Activated CD8-positive, alpha-beta T cell treated with anti-CD3 and anti-CD28 coated beads, Interleukin-2, amount 10 ng/mL, durations not matched to agents 7 days and 5 days (primary cell): ENCODE measurements at regions not wholly inside any gene's neighbourhood (a gene's known extent, or its start where the extent isn't known, plus 50 kb on each side); places are given as distances from the start of the nearest gene placed in this dataset.

ENCODE experiments used
- ATAC-seq: fragments of 150-1000 bp; cut with Tn5 transposase; one replicate; pipeline ENCODE4 v1.10.0; 2021; ENCODE audit warnings: moderate library complexity
- CTCF ChIA-PET: fragments of 350-600 bp; sonication (Branson Sonifier 250); formaldehyde crosslinking; loops from one replicate; lab custom pipeline; 2021; ENCODE audit warnings: antibody characterized with exemption; lab: Charles Lee
- POLR2A ChIA-PET: fragments of 350-600 bp; sonication (Branson Sonifier 250); formaldehyde crosslinking; loops from one replicate; lab custom pipeline; 2021; ENCODE audit warnings: antibody characterized with exemption; lab: Charles Lee
- DNase-seq: peaks from one replicate; pipeline ENCODE4 v3.0.0-alpha.2; 2020
- H3K27ac Mint-ChIP-seq: one replicate; pipeline ENCODE4 v1.8.0; 2021; ENCODE audit warnings: mild to moderate bottlenecking, mixed read lengths
- H3K27me3 Mint-ChIP-seq: one replicate; pipeline ENCODE4 v1.8.0; 2021; ENCODE audit warnings: low read depth, mixed read lengths
- H3K36me3 Mint-ChIP-seq: one replicate; pipeline ENCODE4 v1.8.0; 2021; ENCODE audit warnings: low read depth, mixed read lengths
- H3K4me1 Mint-ChIP-seq: one replicate; pipeline ENCODE4 v1.8.0; 2021; ENCODE audit warnings: low read depth, mixed read lengths
- H3K4me3 Mint-ChIP-seq: one replicate; pipeline ENCODE4 v1.8.0; 2021; ENCODE audit warnings: mild to moderate bottlenecking, mixed read lengths
- H3K9me3 Mint-ChIP-seq: one replicate; pipeline ENCODE4 v1.8.0; 2022; ENCODE audit warnings: mixed read lengths; ENCODE audit not compliant: insufficient read depth

GRCh38 chr18:54503131-54503894, 87.7 kb upstream of the DYNAP start:
- no peak for DNase-seq
- Mint-ChIP-seq H3K4me3 (no peak overlapping the region), H3K9me3 (no peaks in the 10 kb centered on the region), H3K27ac (no peak overlapping the region), H3K4me1 (no peaks in the 10 kb centered on the region), H3K27me3 (no peaks in the 10 kb centered on the region), H3K36me3 (no peaks in the 10 kb centered on the region)
- no peak for ATAC-seq
- ChIA-PET POLR2A (no interaction called here), CTCF (no interaction called here)

DNA sequence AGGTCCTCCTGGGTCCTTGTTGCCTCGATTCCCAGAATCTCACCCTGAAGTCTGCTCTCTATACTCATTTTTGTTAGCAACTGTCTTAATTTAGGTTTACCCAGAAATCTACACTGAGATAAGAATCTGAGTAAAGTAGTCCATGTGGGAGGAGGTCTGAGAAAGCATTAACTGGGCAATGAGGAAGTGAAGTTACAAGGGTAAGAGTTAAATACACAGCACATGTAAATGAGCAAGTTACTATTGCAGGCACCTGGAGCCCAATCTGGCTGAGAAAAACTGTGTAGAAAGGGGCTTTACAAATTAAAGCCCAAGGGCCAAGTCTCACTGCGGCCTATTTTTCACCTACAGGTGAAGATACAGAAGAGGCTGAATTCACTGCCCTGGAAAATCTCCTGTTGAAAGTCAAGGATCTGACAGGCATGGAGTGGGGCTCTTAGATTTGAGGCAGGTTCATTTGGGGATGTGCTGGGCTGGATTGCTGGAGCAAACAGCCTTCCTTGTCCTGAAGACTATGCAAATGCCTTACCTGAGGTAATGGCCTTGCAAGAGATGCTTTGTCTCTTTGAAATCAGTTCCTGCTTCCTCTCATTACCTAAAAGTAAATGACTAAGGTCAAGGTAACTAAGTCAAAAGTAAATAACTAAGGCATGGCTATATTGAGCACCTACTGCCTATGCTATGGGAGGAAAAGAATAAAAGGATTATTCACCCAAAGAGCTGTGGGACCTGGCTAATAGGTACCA, 84.4 kb upstream of the DYNAP start:
- H3K27me3 Mint-ChIP-seq, result peaks cover 3% of the 10 kb centered on the region
- H3K9me3 Mint-ChIP-seq, result no peaks in the 10 kb centered on the region
- H3K27ac Mint-ChIP-seq, result no peak overlapping the region
- no peak for DNase-seq
- ChIA-PET POLR2A (no interaction called here), CTCF (no interaction called here)
- no peak overlapping the region for H3K4me3 Mint-ChIP-seq
- no peaks in the 10 kb centered on the region for H3K4me1 Mint-ChIP-seq
- no peaks in the 10 kb centered on the region for H3K36me3 Mint-ChIP-seq
- ATAC-seq, result no peak

DNA sequence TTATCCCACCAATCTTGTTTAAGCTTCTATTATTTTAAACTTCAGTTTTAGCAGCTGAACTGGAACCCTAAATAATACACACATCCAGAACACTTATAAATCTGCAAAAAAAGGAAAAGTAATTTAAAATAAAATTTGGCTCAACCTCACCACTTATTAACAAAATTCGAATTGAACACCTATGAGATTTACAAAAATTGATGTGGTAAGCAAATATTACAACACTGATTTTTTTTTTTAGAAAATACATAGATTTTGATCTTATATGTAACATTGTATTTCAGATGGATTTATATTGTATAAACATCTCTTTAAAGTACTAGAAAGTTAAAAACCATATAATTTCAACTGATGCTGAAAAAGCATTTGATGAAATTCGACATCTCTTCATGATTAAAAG, 81.3 kb upstream of the DYNAP start:
- ChIA-PET CTCF (no interaction called here), POLR2A (no interaction called here)
- ATAC-seq (no peak), DNase-seq (no peak)
- Mint-ChIP-seq H3K4me3 (no peak overlapping the region), H3K27me3 (peaks cover 3% of the 10 kb centered on the region), H3K4me1 (no peaks in the 10 kb centered on the region), H3K9me3 (no peaks in the 10 kb centered on the region), H3K36me3 (no peaks in the 10 kb centered on the region), H3K27ac (no peak overlapping the region)

GRCh38 chr18:54515149-54515548, 75.9 kb upstream of the DYNAP start:
- no peak for DNase-seq
- Mint-ChIP-seq H3K9me3 (no peaks in the 10 kb centered on the region), H3K27me3 (no peaks in the 10 kb centered on the region), H3K4me1 (no peaks in the 10 kb centered on the region), H3K4me3 (no peak overlapping the region), H3K27ac (no peak overlapping the region), H3K36me3 (no peaks in the 10 kb centered on the region)
- no peak for ATAC-seq
- CTCF ChIA-PET, result no interaction called here
- POLR2A ChIA-PET, result no interaction called here

GRCh38 chr18:54517521-54517920, 73.5 kb upstream of the DYNAP start:
- Mint-ChIP-seq H3K4me1 (no peaks in the 10 kb centered on the region), H3K36me3 (no peaks in the 10 kb centered on the region), H3K27me3 (no peaks in the 10 kb centered on the region), H3K9me3 (no peaks in the 10 kb centered on the region), H3K27ac (no peak overlapping the region), H3K4me3 (no peak overlapping the region)
- no peak for DNase-seq
- no peak for ATAC-seq
- ChIA-PET POLR2A (no interaction called here), CTCF (no interaction called here)

- Mint-ChIP-seq H3K27ac (no peak overlapping the region), H3K27me3 (peaks cover 2% of the 10 kb centered on the region)
- POLR2A ChIA-PET, result no interaction called here
Observed at GRCh38 chr18:54521846-54522245, 69.2 kb upstream of the DYNAP start.

DNA sequence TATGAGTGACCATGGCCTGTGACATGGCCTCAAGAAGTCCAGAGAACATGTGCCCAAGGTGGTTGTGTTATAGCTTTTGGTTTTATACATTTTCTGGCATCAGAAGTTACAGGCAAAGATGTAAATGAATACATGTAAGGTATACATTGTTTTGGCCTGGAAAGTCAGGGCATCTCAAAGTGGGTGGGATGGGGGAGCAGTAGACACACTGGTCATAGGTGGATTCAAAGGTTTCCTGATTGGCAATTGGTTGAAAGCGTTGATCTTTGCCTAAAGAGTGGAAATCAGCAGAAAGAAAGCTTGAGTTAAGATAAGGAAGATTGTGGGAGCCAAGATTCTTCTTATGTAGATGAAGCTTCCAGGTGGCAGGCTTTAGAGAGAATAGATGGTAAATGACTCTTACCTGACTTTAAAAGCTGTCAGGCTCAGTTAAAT, 62.1 kb upstream of the DYNAP start:
- Mint-ChIP-seq H3K9me3 (no peaks in the 10 kb centered on the region), H3K27me3 (peaks cover 2% of the 10 kb centered on the region), H3K27ac (no peak overlapping the region), H3K36me3 (no peaks in the 10 kb centered on the region), H3K4me3 (no peak overlapping the region), H3K4me1 (no peaks in the 10 kb centered on the region)
- ChIA-PET POLR2A (no interaction called here), CTCF (no interaction called here)
- DNase-seq (no peak), ATAC-seq (no peak)

More at GRCh38 chr18:54521846-54522245, 69.2 kb upstream of the DYNAP start:
- Mint-ChIP-seq H3K9me3 (no peaks in the 10 kb centered on the region), H3K36me3 (no peaks in the 10 kb centered on the region), H3K4me3 (no peak overlapping the region), H3K4me1 (no peaks in the 10 kb centered on the region)
- no peak for ATAC-seq
- no peak for DNase-seq
- CTCF ChIA-PET, result no interaction called here

DNA sequence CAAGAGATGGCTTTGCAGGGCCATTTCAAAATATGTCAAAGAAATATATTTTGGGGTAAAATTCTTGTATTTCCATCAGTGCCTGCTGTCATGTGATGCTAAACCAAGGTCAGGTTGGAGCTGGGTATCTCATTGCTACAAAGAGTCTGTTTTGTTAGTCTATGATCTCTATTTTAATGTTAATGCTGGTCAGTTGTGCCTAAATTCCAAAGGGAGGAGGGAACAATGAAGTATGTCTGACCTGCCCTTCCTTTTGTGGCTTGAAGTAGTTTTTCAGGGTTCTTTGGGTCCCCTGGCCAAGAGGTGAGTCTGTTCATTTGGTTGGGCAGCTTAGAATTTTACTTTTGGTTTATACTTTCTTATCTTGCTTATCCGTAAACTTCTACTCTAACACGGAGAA, 61.6 kb upstream of the DYNAP start:
- Mint-ChIP-seq H3K9me3 (no peaks in the 10 kb centered on the region), H3K36me3 (no peaks in the 10 kb centered on the region), H3K4me3 (no peak overlapping the region), H3K4me1 (no peaks in the 10 kb centered on the region), H3K27ac (no peak overlapping the region), H3K27me3 (peaks cover 2% of the 10 kb centered on the region)
- CTCF ChIA-PET, result no interaction called here
- ATAC-seq (no peak), DNase-seq (no peak)
- POLR2A ChIA-PET, result no interaction called here

GRCh38 chr18:54530285-54530684, 60.8 kb upstream of the DYNAP start:
- Mint-ChIP-seq H3K9me3 (no peaks in the 10 kb centered on the region), H3K27ac (no peak overlapping the region), H3K36me3 (no peaks in the 10 kb centered on the region), H3K4me3 (no peak overlapping the region), H3K4me1 (no peaks in the 10 kb centered on the region), H3K27me3 (no peaks in the 10 kb centered on the region)
- ChIA-PET POLR2A (no interaction called here), CTCF (no interaction called here)
- ATAC-seq, result no peak
- DNase-seq, result no peak

DNA sequence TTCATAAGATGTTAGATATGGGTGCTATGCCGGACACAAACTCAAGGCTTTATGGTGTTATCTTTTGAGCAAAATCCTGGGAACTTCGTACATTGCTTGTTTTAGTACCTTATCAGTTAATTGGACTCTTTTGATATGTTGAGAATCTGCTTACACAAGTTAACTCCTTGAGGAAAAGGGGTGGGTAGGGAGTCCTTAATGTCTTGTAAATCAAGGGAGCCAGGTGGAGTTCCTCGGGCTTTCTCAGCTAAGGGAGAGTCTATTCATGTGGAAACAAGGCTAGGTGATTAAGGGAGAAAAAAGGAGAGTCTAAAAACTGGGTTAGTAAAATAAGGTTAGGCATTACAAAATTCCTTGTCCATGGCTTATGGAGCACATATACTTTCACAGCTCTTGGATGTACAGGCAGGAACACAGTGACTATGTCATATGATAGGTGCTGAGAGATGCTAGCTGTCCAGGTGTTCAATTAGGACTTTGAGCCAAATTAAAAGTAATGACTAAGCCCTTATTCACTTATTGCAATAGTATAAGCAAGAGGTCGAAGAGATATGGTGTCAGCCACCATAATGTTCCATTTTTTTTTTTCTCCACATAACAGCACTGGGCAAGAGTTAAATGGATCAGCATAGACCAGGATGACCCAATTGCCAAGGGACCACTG, 59.5 kb upstream of the DYNAP start:
- no peaks in the 10 kb centered on the region for H3K4me1 Mint-ChIP-seq
- POLR2A ChIA-PET, result no interaction called here
- CTCF ChIA-PET, result no interaction called here

DNA sequence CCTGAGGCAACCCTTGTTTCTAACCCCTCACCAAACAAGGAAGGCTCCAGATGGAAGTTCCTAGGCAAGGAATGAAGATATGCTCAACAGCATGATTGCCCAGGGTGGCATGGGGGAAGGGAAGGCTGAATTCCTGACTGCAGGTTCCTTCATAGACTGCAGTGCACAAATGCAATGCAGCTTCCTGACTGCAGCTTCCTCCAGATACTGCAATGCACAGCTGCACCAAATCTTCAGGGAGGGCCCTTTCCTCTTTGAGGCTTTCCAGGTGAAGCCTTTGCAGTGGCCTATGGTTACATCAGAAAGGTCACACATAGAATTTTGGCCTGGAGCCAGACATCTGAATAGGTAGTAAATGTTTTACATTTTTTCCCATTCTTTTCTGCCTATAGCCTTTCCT, 58.8 kb upstream of the DYNAP start:
- ChIA-PET CTCF (no interaction called here), POLR2A (no interaction called here)
- Mint-ChIP-seq H3K4me3 (no peak overlapping the region), H3K36me3 (no peaks in the 10 kb centered on the region), H3K9me3 (no peaks in the 10 kb centered on the region), H3K27me3 (no peaks in the 10 kb centered on the region), H3K4me1 (no peaks in the 10 kb centered on the region), H3K27ac (no peak overlapping the region)
- ATAC-seq (no peak), DNase-seq (no peak)

More for the DNA sequence above, 59.5 kb upstream of the DYNAP start:
- Mint-ChIP-seq H3K36me3 (no peaks in the 10 kb centered on the region), H3K27me3 (no peaks in the 10 kb centered on the region), H3K9me3 (no peaks in the 10 kb centered on the region), H3K4me3 (no peak overlapping the region), H3K27ac (no peak overlapping the region)
- no peak for ATAC-seq
- DNase-seq, result no peak

GRCh38 chr18:54532962-54533361, 58.1 kb upstream of the DYNAP start:
- Mint-ChIP-seq H3K36me3 (no peaks in the 10 kb centered on the region), H3K4me1 (no peaks in the 10 kb centered on the region), H3K27me3 (no peaks in the 10 kb centered on the region), H3K4me3 (no peak overlapping the region), H3K9me3 (no peaks in the 10 kb centered on the region), H3K27ac (no peak overlapping the region)
- ATAC-seq, result no peak
- ChIA-PET CTCF (no interaction called here), POLR2A (no interaction called here)
- DNase-seq, result no peak
